GM12878 (cell line): ENCODE measurements at regions not wholly inside any gene's neighbourhood (a gene's known extent, or its start where the extent isn't known, plus 50 kb on each side); places are given as distances from the start of the nearest gene placed in this dataset.

Experiments used
- TF ChIP-seq, protein P1 (sequence below): fragments of 450-650 bp; IDR thresholded peaks from 2 replicates; pipeline ENCODE4 v1.6.1; 2014; ENCODE audit warnings: mild to moderate bottlenecking
- TF ChIP-seq, protein P2 (sequence below): IDR thresholded peaks from 2 replicates; pipeline ENCODE4 v1.6.1; 2011; ENCODE audit warnings: low read depth, mild to moderate bottlenecking, low read length, moderate library complexity, borderline replicate concordance; ENCODE audit errors: extremely low read depth
- TF ChIP-seq, protein P3 (sequence below), 3 experiments: IDR thresholded peaks in 2 of 3; conservative IDR thresholded peaks in 1 of 3; 2 replicates each; pipeline ENCODE4 v1.5.1; 2011; ENCODE audit warnings: low read depth in 3 of 3, low read length in 3 of 3, mild to moderate bottlenecking in 3 of 3, control low read depth in 2 of 3, moderate library complexity in 2 of 3, inconsistent platforms in 1 of 3, mixed read lengths in 1 of 3; ENCODE audit not compliant: control insufficient read depth in 2 of 3, insufficient read depth in 1 of 3; ENCODE audit errors: extremely low read depth in 1 of 3

DNA sequence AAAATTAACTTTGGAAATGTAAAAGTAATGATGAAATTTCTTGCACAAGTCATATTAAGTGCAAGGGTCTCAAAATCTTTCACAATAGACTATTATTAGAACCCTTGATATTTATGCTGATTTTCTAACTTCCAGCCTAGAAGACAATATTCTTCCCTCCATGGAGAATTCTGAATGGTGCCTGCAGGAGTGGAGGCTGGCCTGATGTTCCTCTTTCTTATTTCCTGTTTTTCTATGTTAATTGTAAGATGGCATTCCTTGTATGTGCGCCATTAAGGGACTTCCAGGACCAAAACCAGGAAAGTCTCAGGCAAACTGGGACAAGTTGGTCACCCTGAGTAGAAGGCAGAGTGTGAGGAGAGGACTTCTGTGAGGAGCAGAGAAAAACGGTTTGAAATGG lies 294.9 kb downstream of the DLEU7 start:
- TF ChIP-seq, protein P1, sequence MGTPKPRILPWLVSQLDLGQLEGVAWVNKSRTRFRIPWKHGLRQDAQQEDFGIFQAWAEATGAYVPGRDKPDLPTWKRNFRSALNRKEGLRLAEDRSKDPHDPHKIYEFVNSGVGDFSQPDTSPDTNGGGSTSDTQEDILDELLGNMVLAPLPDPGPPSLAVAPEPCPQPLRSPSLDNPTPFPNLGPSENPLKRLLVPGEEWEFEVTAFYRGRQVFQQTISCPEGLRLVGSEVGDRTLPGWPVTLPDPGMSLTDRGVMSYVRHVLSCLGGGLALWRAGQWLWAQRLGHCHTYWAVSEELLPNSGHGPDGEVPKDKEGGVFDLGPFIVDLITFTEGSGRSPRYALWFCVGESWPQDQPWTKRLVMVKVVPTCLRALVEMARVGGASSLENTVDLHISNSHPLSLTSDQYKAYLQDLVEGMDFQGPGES: no peak
- TF ChIP-seq, protein P2, sequence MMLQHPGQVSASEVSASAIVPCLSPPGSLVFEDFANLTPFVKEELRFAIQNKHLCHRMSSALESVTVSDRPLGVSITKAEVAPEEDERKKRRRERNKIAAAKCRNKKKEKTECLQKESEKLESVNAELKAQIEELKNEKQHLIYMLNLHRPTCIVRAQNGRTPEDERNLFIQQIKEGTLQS: no peak
- TF ChIP-seq, protein P3, sequence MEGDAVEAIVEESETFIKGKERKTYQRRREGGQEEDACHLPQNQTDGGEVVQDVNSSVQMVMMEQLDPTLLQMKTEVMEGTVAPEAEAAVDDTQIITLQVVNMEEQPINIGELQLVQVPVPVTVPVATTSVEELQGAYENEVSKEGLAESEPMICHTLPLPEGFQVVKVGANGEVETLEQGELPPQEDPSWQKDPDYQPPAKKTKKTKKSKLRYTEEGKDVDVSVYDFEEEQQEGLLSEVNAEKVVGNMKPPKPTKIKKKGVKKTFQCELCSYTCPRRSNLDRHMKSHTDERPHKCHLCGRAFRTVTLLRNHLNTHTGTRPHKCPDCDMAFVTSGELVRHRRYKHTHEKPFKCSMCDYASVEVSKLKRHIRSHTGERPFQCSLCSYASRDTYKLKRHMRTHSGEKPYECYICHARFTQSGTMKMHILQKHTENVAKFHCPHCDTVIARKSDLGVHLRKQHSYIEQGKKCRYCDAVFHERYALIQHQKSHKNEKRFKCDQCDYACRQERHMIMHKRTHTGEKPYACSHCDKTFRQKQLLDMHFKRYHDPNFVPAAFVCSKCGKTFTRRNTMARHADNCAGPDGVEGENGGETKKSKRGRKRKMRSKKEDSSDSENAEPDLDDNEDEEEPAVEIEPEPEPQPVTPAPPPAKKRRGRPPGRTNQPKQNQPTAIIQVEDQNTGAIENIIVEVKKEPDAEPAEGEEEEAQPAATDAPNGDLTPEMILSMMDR (IDR thresholded peaks at IDR 0.05 in 2 of 3, conservative IDR thresholded peaks at IDR 0.05 in 1 of 3; ENCODE audit: control insufficient read depth in 2 of 3, extremely low read depth in 1 of 3, insufficient read depth in 1 of 3, low read depth in 3 of 3, low read length in 3 of 3): no peak
